Stimulated activated CD4-positive, alpha-beta T cell treated with anti-CD3 and anti-CD28 coated beads, Interleukin-2, amount 100 ng/mL, for 24 hours (primary cell): ENCODE measurements at regions not wholly inside any gene's neighbourhood (a gene's known extent, or its start where the extent isn't known, plus 50 kb on each side); places are given as distances from the start of the nearest gene placed in this dataset.

Experiments used
- DNase-seq, 2 donors: peaks; one replicate each; pipeline ENCODE4 v3.0.0-alpha.2; 2020

- no peak for DNase-seq
Observed at GRCh38 chr22:49270595-49271368, 556.9 kb downstream of the BRD1 start.

GRCh38 chr22:49269928-49270327 lies 557.7 kb downstream of the BRD1 start:
- DNase-seq, result no peak

- DNase-seq, result no peak
Observed at GRCh38 chr22:49269371-49269770, 558.3 kb downstream of the BRD1 start.

- DNase-seq, result no peak
Observed at GRCh38 chr22:49268924-49269323, 558.7 kb downstream of the BRD1 start.

- no peak for DNase-seq
Observed at GRCh38 chr22:49267996-49268395, 559.7 kb downstream of the BRD1 start.

GRCh38 chr22:49266561-49267519 lies 560.8 kb downstream of the BRD1 start:
- DNase-seq, result no peak

- no peak for DNase-seq
Observed at GRCh38 chr22:49264696-49265095, 563.0 kb downstream of the BRD1 start.

GRCh38 chr22:49263101-49263500 lies 564.6 kb downstream of the BRD1 start:
- DNase-seq, result no peak

- no peak for DNase-seq
Observed at GRCh38 chr22:49262167-49262566, 565.5 kb downstream of the BRD1 start.

- DNase-seq, result no peak
Observed at GRCh38 chr22:49261616-49262015, 566.1 kb downstream of the BRD1 start.

GRCh38 chr22:49260681-49261580 lies 566.7 kb downstream of the BRD1 start:
- no peak for DNase-seq

- DNase-seq, result no peak
Observed at GRCh38 chr22:49259839-49260615, 567.6 kb downstream of the BRD1 start.

- no peak for DNase-seq
Observed at GRCh38 chr22:49258107-49259010, 569.3 kb downstream of the BRD1 start.

- no peak for DNase-seq
Observed at GRCh38 chr22:49257551-49257961, 570.1 kb downstream of the BRD1 start.

GRCh38 chr22:49255741-49256318 lies 571.8 kb downstream of the BRD1 start:
- DNase-seq, result no peak

GRCh38 chr22:49255154-49255553 lies 572.5 kb downstream of the BRD1 start:
- DNase-seq, result no peak

GRCh38 chr22:49253656-49254055 lies 574.0 kb downstream of the BRD1 start:
- DNase-seq, result no peak

GRCh38 chr22:49251371-49251770 lies 576.3 kb downstream of the BRD1 start:
- DNase-seq, result no peak

GRCh38 chr22:49247194-49247924 lies 580.3 kb downstream of the BRD1 start:
- DNase-seq, result no peak
